Nephron (organoid): ENCODE measurements at regions not wholly inside any gene's neighbourhood (a gene's known extent, or its start where the extent isn't known, plus 50 kb on each side); places are given as distances from the start of the nearest gene placed in this dataset.

ENCODE experiments used
- H3K27ac Mint-ChIP-seq, 3 experiments: 2 replicates each; pipeline ENCODE4 v1.8.0; 2020; ENCODE audit warnings: mixed read lengths in 3 of 3, mild to moderate bottlenecking in 2 of 3, moderate library complexity in 1 of 3
- H3K27me3 Mint-ChIP-seq: 2 replicates; pipeline ENCODE4 v1.8.0; 2021; ENCODE audit warnings: low read depth, mild to moderate bottlenecking, moderate library complexity, mixed read lengths
- H3K36me3 Mint-ChIP-seq: 2 replicates; pipeline ENCODE4 v1.8.0; 2020; ENCODE audit warnings: low read depth, mixed read lengths
- H3K4me1 Mint-ChIP-seq: 2 replicates; pipeline ENCODE4 v1.8.0; 2020; ENCODE audit warnings: mixed read lengths
- H3K4me3 Mint-ChIP-seq, 3 experiments: 2 replicates each; pipeline ENCODE4 v1.8.0; 2020; ENCODE audit warnings: mild to moderate bottlenecking in 3 of 3, mixed read lengths in 3 of 3, moderate library complexity in 2 of 3
- H3K9me3 Mint-ChIP-seq: 2 replicates; pipeline ENCODE4 v1.8.0; 2020; ENCODE audit warnings: mixed read lengths
- TF ChIP-seq, protein P1 (sequence below), 3 experiments: fragments of 200-600 bp; sonication (generic); IDR thresholded peaks; one replicate each; pipeline ENCODE4 v1.5.0; 2021; ENCODE audit warnings: antibody characterized with exemption in 3 of 3; ENCODE audit not compliant: unreplicated experiment in 3 of 3

DNA sequence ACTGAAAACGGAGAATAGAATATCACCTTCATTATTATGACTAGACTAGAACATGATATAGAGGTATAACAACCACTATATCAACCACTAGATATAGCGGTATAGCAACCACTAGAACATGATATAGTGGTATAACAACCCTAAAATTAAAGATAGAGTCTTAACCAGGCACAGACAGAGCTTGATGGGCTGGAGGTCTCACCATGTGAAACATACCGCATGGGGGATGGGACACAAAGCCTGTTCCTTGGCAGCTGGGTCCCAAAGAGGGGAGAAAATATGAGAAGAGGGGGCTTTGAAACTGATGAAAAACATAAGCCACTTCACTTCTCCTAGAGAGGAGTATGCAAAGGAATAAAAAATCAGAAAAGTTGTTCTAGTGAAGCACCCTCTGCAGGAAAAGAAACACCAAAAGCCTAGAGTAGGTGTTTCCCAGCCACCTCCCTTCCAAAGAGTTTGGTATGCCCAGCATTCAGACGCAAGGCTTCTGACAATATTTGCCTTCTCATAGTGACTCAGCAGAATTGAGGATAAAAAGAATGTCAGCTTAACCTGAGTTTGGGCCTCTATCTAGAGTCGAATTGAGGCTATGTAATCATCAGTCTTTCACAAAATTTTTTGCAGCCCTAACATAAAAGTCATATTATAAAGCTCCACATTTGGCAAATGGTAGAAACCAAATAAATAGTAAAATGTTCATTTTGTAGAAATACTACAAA lies 316.4 kb downstream of the NOVA1 start:
- Mint-ChIP-seq H3K4me1 (peaks cover 17% of the 10 kb centered on the region), H3K27me3 (no peaks in the 10 kb centered on the region), H3K36me3 (no peaks in the 10 kb centered on the region), H3K27ac (no peak overlapping the region), H3K4me3 (no peak overlapping the region), H3K9me3 (no peaks in the 10 kb centered on the region)
- TF ChIP-seq, protein P1, sequence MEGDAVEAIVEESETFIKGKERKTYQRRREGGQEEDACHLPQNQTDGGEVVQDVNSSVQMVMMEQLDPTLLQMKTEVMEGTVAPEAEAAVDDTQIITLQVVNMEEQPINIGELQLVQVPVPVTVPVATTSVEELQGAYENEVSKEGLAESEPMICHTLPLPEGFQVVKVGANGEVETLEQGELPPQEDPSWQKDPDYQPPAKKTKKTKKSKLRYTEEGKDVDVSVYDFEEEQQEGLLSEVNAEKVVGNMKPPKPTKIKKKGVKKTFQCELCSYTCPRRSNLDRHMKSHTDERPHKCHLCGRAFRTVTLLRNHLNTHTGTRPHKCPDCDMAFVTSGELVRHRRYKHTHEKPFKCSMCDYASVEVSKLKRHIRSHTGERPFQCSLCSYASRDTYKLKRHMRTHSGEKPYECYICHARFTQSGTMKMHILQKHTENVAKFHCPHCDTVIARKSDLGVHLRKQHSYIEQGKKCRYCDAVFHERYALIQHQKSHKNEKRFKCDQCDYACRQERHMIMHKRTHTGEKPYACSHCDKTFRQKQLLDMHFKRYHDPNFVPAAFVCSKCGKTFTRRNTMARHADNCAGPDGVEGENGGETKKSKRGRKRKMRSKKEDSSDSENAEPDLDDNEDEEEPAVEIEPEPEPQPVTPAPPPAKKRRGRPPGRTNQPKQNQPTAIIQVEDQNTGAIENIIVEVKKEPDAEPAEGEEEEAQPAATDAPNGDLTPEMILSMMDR (IDR thresholded peaks at IDR 0.05; ENCODE audit: unreplicated experiment in 3 of 3): no peak

DNA sequence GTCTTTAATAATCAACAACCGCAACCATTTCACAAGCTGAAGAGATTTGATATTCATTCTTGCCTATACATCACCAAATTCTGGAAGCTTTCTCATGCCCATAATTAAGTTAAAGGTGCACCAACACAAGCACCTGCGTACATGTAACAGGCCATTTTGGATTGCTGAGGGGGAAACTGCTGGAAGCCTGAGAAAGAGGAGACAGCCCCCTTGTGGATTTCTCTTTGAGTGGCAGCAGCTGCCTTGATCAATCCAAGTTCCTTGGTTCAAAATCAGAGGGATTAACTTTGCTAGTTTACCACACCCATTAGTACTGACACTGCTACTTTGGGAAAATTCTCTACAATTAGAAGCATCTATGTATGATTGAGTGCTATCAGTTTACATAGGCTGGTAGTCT lies 321.1 kb downstream of the NOVA1 start:
- Mint-ChIP-seq H3K4me3 (no peak overlapping the region), H3K36me3 (no peaks in the 10 kb centered on the region), H3K4me1 (no peaks in the 10 kb centered on the region), H3K9me3 (peaks cover 6% of the 10 kb centered on the region), H3K27ac (no peak overlapping the region), H3K27me3 (no peaks in the 10 kb centered on the region)
- TF ChIP-seq, protein P1 (IDR thresholded peaks at IDR 0.05; ENCODE audit: unreplicated experiment in 3 of 3): peak; percentile 20 to 27 (median 26)

DNA sequence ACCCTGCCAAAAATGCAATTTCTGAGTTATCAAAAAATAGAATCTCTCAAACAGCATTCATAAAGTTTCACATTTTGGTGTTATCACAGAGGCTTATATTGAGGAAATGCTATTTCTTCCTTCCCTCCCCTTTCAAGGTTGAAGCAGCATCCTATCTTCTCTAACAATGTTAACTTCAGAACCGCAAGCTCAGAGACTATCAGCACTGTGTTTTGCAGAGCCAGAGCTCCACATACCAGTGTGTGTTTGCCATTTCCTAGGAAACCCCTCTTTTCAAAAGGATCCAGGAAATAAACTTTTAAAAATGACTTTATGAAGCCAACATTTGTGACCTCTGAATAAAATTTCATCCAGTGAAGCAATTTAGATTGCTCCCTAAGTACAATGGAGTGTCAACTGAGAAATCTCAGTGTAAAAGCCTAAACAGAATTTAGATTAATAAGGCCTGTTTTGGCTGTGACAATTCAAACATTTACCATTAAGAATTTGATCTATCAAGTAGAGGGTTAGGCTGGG lies 332.6 kb downstream of the NOVA1 start:
- H3K4me3 Mint-ChIP-seq: no peak overlapping the region
- H3K36me3 Mint-ChIP-seq: no peaks in the 10 kb centered on the region
- H3K27me3 Mint-ChIP-seq: no peaks in the 10 kb centered on the region
- H3K27ac Mint-ChIP-seq: no peak overlapping the region
- H3K9me3 Mint-ChIP-seq: peaks cover 3% of the 10 kb centered on the region
- TF ChIP-seq, protein P1 (IDR thresholded peaks at IDR 0.05; ENCODE audit: unreplicated experiment in 3 of 3): no peak
- H3K4me1 Mint-ChIP-seq: no peaks in the 10 kb centered on the region

DNA sequence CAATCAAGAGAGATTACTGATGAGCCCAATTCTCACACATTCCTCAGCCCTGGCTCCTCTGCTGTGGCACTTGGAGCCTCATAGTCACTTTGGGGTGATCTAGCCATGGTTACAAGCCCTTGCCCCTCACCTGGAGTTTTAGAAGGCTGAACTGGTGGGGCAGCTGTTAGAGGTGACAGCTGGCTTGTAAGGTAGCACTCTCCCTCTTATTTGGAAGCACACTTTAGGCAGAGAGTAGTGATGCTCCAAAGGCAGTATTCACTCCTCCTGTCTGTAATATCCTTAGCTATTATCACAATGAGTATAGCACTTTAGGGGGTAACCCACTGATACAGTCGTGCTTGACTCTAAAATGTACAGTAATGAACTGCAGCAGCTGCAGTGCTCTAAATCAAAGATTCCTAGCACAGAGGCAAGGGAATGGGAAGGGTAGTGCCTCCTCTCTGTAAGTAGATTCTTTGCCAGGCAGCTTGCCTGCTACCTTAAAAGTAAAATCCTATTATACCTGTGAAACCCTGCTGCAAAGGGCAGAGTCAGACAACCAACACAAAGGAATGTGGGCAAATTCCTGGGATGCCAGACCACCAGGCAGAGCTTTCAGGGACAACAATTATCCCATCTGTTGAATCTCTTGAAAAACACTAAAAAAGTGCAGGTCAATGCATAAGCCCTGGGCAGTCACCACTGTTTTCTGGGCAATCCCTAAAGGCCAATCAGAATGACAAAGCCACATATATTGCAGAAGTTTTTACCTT lies 336.3 kb downstream of the NOVA1 start:
- peaks cover 3% of the 10 kb centered on the region for H3K9me3 Mint-ChIP-seq
- H3K4me3 Mint-ChIP-seq: no peak overlapping the region
- no peak overlapping the region for H3K27ac Mint-ChIP-seq
- H3K36me3 Mint-ChIP-seq: no peaks in the 10 kb centered on the region
- TF ChIP-seq, protein P1 (IDR thresholded peaks at IDR 0.05; ENCODE audit: unreplicated experiment in 3 of 3): no peak
- H3K27me3 Mint-ChIP-seq: no peaks in the 10 kb centered on the region
- H3K4me1 Mint-ChIP-seq: no peaks in the 10 kb centered on the region

DNA sequence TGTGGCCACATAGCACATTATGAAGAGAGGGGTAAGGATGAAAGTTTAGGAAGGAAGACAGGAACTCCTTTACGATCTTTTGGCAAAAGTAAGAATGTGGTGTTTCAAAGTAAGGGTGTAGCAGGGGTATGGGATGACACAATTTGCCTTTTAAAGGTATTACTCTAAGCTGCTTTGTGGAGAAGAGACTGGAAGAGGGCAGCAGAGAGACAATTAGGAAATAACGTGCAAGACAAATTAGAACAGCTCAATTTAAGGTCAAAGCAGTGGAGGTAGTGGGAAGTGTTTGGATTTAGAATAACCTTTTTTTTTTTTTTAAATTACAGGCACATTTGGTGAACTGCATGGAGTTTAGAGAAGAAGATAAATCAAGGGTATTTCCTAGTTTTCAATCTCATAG lies 342.6 kb downstream of the NOVA1 start:
- Mint-ChIP-seq H3K27ac (no peak overlapping the region), H3K36me3 (no peaks in the 10 kb centered on the region), H3K27me3 (peaks cover 4% of the 10 kb centered on the region), H3K4me1 (no peaks in the 10 kb centered on the region), H3K4me3 (no peak overlapping the region), H3K9me3 (no peaks in the 10 kb centered on the region)
- TF ChIP-seq, protein P1 (IDR thresholded peaks at IDR 0.05; ENCODE audit: unreplicated experiment in 3 of 3): peak; percentile 30 to 35 (median 34)
